ENCODE measurements at regions not wholly inside any gene's neighbourhood (a gene's known extent, or its start where the extent isn't known, plus 50 kb on each side); places are given as distances from the start of the nearest gene placed in this dataset.
"Not testable (repeated sequence)": the region's sequence is repeated elsewhere in the genome, so short reads cannot be mapped to it uniquely, and the experiment has no call there.

DNA sequence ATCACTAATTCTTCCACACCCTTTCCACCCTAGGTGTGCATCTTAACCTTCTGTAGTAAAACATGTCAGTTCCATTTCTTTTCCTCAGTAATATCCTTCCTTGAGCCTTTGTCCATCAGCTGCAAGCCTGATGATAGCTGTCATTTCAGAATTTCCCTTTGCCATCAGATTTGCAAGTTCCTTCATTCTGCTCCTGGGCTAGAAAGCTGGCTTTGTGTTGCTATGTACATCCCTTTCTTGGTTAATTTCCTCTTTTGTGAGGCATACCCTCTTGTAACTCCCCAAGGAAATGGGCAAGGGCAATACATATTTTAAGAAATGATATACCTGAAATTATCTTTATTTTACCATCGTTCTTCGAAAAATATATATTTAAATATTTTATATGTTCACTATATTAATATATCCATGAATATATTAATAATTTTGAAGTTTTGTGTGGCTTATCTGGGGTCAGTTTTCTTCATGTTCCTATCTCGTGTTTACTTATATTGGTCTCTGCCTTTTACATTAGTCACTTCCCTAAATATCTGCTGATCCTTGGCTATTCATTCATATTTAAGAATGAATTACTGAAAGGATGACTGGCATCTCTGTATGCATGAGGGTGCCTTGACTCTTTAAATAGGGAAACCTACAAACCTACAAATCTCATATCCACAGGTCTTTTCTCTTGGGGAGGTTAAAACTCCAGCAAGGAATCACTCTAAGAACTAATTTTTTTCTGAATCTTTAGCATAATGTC is 143.8 kb downstream of the ZNF22 start:
- ChIA-PET POLR2A (no interaction called here), CTCF (no interaction called here)
- TF ChIP-seq, protein P1, sequence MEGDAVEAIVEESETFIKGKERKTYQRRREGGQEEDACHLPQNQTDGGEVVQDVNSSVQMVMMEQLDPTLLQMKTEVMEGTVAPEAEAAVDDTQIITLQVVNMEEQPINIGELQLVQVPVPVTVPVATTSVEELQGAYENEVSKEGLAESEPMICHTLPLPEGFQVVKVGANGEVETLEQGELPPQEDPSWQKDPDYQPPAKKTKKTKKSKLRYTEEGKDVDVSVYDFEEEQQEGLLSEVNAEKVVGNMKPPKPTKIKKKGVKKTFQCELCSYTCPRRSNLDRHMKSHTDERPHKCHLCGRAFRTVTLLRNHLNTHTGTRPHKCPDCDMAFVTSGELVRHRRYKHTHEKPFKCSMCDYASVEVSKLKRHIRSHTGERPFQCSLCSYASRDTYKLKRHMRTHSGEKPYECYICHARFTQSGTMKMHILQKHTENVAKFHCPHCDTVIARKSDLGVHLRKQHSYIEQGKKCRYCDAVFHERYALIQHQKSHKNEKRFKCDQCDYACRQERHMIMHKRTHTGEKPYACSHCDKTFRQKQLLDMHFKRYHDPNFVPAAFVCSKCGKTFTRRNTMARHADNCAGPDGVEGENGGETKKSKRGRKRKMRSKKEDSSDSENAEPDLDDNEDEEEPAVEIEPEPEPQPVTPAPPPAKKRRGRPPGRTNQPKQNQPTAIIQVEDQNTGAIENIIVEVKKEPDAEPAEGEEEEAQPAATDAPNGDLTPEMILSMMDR (IDR thresholded peaks at IDR 0.05; ENCODE audit: control extremely low read depth, extremely low read depth, low read depth, missing control alignments): no peak
- no peak for DNase-seq (ENCODE audit: extremely low spot score)

DNA sequence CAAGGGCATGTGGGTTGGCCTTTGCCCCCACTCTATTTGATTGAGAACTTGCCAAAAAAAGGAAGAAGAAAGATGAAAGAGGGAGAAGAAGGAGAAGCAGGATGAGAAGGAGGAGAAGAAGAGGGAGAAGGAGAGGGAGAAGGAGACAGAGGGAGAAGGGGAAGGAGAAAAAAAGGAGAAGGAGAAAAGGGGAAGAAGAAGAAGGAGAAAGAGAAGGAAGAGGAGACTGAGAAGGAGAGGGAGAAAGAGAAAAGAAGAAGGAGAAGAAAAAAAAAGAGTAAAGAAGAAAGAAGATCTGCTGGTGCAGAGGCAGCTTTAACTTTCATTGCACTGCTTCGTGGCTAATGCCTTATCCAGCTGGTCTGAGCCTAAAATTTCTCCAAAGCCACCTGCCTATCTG is 144.4 kb downstream of the ZNF22 start:
- POLR2A ChIA-PET; DNase-seq (ENCODE audit: extremely low spot score); CTCF ChIA-PET: not testable (repeated sequence)

DNA sequence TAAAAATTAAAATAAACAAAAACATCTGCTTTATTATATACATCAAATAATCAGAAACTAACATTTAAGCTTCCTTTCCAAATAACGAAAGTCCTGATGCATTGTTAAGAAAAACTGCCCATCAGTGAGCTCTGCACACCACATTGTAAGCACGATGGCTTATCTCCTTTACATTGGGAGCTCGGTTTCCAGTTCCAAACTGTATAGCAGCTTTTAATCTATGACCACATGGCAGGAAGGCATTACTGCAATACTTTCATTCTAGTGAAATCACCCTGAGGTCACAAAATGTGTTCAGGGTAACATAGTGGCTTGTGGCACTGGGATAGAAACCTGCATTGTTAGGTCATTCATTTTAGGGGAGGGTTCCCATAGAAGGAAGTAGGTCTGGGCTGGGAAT is 146.3 kb downstream of the ZNF22 start:
- TF ChIP-seq, protein P1 (IDR thresholded peaks at IDR 0.05; ENCODE audit: control extremely low read depth, extremely low read depth, low read depth, missing control alignments): no peak
- ChIA-PET CTCF (no interaction called here), POLR2A (no interaction called here)
- DNase-seq (ENCODE audit: extremely low spot score): no peak

DNA sequence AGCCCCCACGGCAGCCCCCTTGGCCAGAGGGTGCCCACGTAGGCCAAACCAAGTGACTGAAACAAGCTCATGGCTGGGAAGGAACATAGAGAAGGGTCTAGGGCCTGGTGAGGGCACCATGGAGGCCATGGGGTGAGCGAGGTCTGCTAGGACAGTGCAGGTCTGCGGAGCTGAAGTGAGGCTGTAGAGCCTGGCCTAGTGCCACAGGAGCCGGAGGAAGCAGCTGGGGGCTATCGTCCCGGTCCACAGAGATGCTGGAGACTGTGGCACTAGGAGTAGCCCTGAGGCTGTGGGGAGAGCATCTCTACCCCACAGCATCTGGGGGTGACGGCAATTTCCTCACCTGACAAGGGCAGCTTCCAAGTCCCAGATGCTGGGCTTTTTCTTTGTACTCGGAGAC is 150.3 kb downstream of the ZNF22 start:
- POLR2A ChIA-PET: no interaction called here
- TF ChIP-seq, protein P1 (IDR thresholded peaks at IDR 0.05; ENCODE audit: control extremely low read depth, extremely low read depth, low read depth, missing control alignments): no peak

DNA sequence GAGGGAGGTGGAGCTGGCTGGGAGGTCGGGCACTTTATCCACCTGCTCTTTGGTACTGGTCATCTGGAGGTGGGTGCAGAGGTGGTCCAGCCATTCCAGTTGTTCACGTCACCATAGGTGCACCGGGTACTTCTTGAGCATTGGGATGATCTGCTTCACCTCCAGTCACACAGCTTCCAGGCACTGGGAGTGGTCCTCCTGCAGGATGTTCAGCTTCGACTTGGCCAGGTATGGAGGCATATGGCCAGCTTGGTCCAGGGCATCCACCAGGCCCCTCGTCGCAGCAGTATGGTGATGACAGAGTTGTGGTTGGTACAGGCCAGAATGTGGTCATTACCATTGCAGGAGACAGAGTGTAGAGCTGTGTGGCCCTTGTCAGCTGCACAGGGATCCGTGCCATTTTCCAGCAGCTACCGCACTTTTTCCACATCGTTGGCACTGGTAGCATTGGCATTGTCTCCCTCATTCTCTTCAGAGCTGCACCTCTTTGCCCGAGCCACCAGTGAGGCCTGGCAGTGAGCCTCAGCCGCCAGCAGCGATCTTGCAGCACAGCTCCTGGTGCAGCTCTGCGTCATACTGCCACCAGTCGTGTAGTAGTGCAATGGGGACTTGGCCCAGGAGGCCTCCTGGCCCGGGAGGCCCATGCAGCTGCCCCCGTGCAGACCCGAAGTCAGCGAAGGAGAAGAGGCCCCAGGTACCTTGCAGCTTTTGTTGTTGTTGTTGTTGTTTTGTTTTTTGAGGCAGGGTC is 150.9 kb downstream of the ZNF22 start:
- ChIA-PET POLR2A (no interaction called here), CTCF (interaction anchor here (1.4 kb wide), 1 partner anchor 13 kb away, joined by 3 read pairs; no protein-coding TSS in a partner anchor)
- TF ChIP-seq, protein P1 (IDR thresholded peaks at IDR 0.05; ENCODE audit: control extremely low read depth, extremely low read depth, low read depth, missing control alignments): no peak
- no peak for DNase-seq (ENCODE audit: extremely low spot score)

More for the DNA sequence above, 150.3 kb downstream of the ZNF22 start:
- CTCF ChIA-PET: interaction anchor here (1.4 kb wide), 1 partner anchor 12 kb away, joined by 3 read pairs; no protein-coding TSS in a partner anchor
- DNase-seq (ENCODE audit: extremely low spot score): no peak

DNA sequence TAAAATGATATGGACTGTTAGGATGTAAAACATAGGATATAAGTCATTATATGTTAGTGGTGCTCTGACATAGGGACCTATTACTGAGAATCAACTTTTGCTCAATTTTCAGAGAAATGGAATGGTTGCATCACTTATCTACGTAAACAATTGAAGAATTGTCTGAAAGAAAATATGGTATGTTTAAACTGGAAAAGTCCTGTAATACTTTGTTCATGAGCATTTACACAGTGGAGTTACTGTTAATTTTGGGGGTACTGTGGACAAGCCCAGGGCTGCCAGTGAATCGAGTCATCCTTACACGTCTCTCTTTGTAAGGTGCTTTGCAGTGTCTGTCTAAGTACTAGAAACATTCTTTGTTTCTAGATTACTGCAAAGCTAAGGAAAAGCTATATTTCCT is 152.0 kb downstream of the ZNF22 start:
- POLR2A ChIA-PET: no interaction called here
- TF ChIP-seq, protein P1 (IDR thresholded peaks at IDR 0.05; ENCODE audit: control extremely low read depth, extremely low read depth, low read depth, missing control alignments): no peak
- DNase-seq (ENCODE audit: extremely low spot score): no peak
- CTCF ChIA-PET: no interaction called here

DNA sequence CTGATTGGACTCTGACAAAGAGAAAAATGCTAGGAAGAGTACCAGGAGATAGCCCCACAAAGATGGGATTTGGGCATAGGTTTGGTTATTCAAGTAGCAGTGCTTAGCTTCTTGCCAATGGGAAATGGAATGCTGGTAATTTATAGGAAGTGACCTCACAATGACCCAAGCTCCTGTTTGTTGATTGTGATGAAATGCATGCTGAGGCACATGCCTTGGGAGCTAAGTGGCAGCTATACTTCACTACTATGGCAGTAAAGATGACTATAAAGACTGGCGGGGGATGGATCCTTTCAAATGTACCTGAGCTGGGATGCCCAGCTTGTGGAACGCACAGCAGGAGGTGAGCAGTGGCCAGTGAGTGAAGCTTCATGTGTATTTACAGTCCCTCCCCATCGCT is 153.8 kb downstream of the ZNF22 start:
- POLR2A ChIA-PET: no interaction called here

More for the DNA sequence above, 153.8 kb downstream of the ZNF22 start:
- CTCF ChIA-PET: no interaction called here
- DNase-seq (ENCODE audit: extremely low spot score): no peak
- TF ChIP-seq, protein P1 (IDR thresholded peaks at IDR 0.05; ENCODE audit: control extremely low read depth, extremely low read depth, low read depth, missing control alignments): no peak

Measured in GM10248 (cell line).